ENCODE measurements at regions not wholly inside any gene's neighbourhood (a gene's known extent, or its start where the extent isn't known, plus 50 kb on each side); places are given as distances from the start of the nearest gene placed in this dataset.

- H3K9me3 Mint-ChIP-seq (ENCODE audit: low read depth), result no peaks in the 10 kb centered on the region
- TF ChIP-seq CTCF (IDR thresholded peaks at IDR 0.05; ENCODE audit: unreplicated experiment), result no peak
- H3K36me3 Mint-ChIP-seq (ENCODE audit: insufficient read depth), result no peaks in the 10 kb centered on the region
- H3K27ac Mint-ChIP-seq, result no peak overlapping the region
- no peak overlapping the region for H3K4me3 Mint-ChIP-seq (ENCODE audit: low read depth)
- peaks cover 6% of the 10 kb centered on the region for H3K4me1 Mint-ChIP-seq (ENCODE audit: low read depth)
- peaks cover 83% of the 10 kb centered on the region for H3K27me3 Mint-ChIP-seq
- no peak for DNase-seq (ENCODE audit: low spot score, unreplicated experiment)
These were observed 52.7 kb upstream of the NEURL1B start for GRCh38 chr5:172588380-172588779.

- peaks cover 6% of the 10 kb centered on the region for H3K4me1 Mint-ChIP-seq (ENCODE audit: low read depth)
- H3K27ac Mint-ChIP-seq, result no peak overlapping the region
- peaks cover 84% of the 10 kb centered on the region for H3K27me3 Mint-ChIP-seq
- no peak overlapping the region for H3K4me3 Mint-ChIP-seq (ENCODE audit: low read depth)
- no peak for TF ChIP-seq CTCF (IDR thresholded peaks at IDR 0.05; ENCODE audit: unreplicated experiment)
- DNase-seq (ENCODE audit: low spot score, unreplicated experiment), result no peak
- no peaks in the 10 kb centered on the region for H3K36me3 Mint-ChIP-seq (ENCODE audit: insufficient read depth)
- no peaks in the 10 kb centered on the region for H3K9me3 Mint-ChIP-seq (ENCODE audit: low read depth)
These were observed 54.0 kb upstream of the NEURL1B start for GRCh38 chr5:172587061-172587405.

- no peak for TF ChIP-seq CTCF (IDR thresholded peaks at IDR 0.05; ENCODE audit: unreplicated experiment)
- no peak overlapping the region for H3K4me3 Mint-ChIP-seq (ENCODE audit: low read depth)
- peaks cover 6% of the 10 kb centered on the region for H3K4me1 Mint-ChIP-seq (ENCODE audit: low read depth)
- no peak overlapping the region for H3K27ac Mint-ChIP-seq
- H3K27me3 Mint-ChIP-seq, result peaks cover 82% of the 10 kb centered on the region
- H3K36me3 Mint-ChIP-seq (ENCODE audit: insufficient read depth), result no peaks in the 10 kb centered on the region
- no peak for DNase-seq (ENCODE audit: low spot score, unreplicated experiment)
- H3K9me3 Mint-ChIP-seq (ENCODE audit: low read depth), result no peaks in the 10 kb centered on the region
These were observed 54.7 kb upstream of the NEURL1B start for GRCh38 chr5:172586125-172587060.

- Mint-ChIP-seq H3K27me3 (peaks cover 91% of the 10 kb centered on the region), H3K36me3 (ENCODE audit: insufficient read depth) (no peaks in the 10 kb centered on the region), H3K4me3 (ENCODE audit: low read depth) (no peak overlapping the region), H3K27ac (no peak overlapping the region), H3K9me3 (ENCODE audit: low read depth) (no peaks in the 10 kb centered on the region), H3K4me1 (ENCODE audit: low read depth) (peaks cover 6% of the 10 kb centered on the region)
- no peak for TF ChIP-seq CTCF (IDR thresholded peaks at IDR 0.05; ENCODE audit: unreplicated experiment)
- no peak for DNase-seq (ENCODE audit: low spot score, unreplicated experiment)
These were observed 55.9 kb upstream of the NEURL1B start for GRCh38 chr5:172585114-172585513.

GRCh38 chr5:172584638-172585037, 56.4 kb upstream of the NEURL1B start:
- no peak overlapping the region for H3K27ac Mint-ChIP-seq
- H3K36me3 Mint-ChIP-seq (ENCODE audit: insufficient read depth), result no peaks in the 10 kb centered on the region
- TF ChIP-seq CTCF (IDR thresholded peaks at IDR 0.05; ENCODE audit: unreplicated experiment), result no peak
- H3K27me3 Mint-ChIP-seq, result peaks cover 96% of the 10 kb centered on the region
- no peak for DNase-seq (ENCODE audit: low spot score, unreplicated experiment)
- peaks cover 6% of the 10 kb centered on the region for H3K4me1 Mint-ChIP-seq (ENCODE audit: low read depth)
- H3K9me3 Mint-ChIP-seq (ENCODE audit: low read depth), result no peaks in the 10 kb centered on the region
- no peak overlapping the region for H3K4me3 Mint-ChIP-seq (ENCODE audit: low read depth)
